Psoas muscle (tissue), 7 donors: ENCODE measurements at regions not wholly inside any gene's neighbourhood (a gene's known extent, or its start where the extent isn't known, plus 50 kb on each side); places are given as distances from the start of the nearest gene placed in this dataset.

ENCODE experiments used
- ATAC-seq, 4 donors: fragments of 200-7000 bp; cut with Tn5 transposase; one replicate each; pipeline ENCODE4 v1.9.1; 2020; ENCODE audit warnings: moderate library complexity in 3 of 4, mild to moderate bottlenecking in 2 of 4
- DNase-seq, 2 donors: peaks; one replicate each; pipeline ENCODE4 v3.0.0-alpha.2; 2020
- H3K27ac ChIP-seq: fragments of 200-600 bp; one replicate; pipeline ENCODE4 v1.8.0; 2022
- H3K27me3 ChIP-seq, 3 donors: fragments of 200-600 bp in 1 of 3; one replicate each; pipeline versions ENCODE4 v1.6.1 to v1.8.0; 2013 to 2022; ENCODE audit warnings: low read length in 2 of 3, mild to moderate bottlenecking in 2 of 3, moderate library complexity in 1 of 3; ENCODE audit not compliant: insufficient read depth in 3 of 3
- H3K36me3 ChIP-seq, 2 donors: fragments of 200-600 bp in 1 of 2; one replicate each; pipeline versions ENCODE4 v1.6.1 to v1.8.0; 2013 to 2022; ENCODE audit warnings: low read depth in 1 of 2, mild to moderate bottlenecking in 1 of 2, moderate library complexity in 1 of 2; ENCODE audit not compliant: insufficient read depth in 1 of 2
- H3K4me1 ChIP-seq: fragments of 200-600 bp; one replicate; pipeline ENCODE4 v1.8.0; 2022
- H3K4me3 ChIP-seq: fragments of 200-600 bp; one replicate; pipeline ENCODE4 v1.8.0; 2022; ENCODE audit warnings: mild to moderate bottlenecking
- H3K9me3 ChIP-seq: fragments of 200-600 bp; one replicate; pipeline ENCODE4 v1.8.0; 2022
- CTCF ChIP-seq: fragments of 200-600 bp; IDR thresholded peaks from one replicate; pipeline ENCODE4 v1.8.0; 2022; ENCODE audit warnings: antibody characterized with exemption
- WGBS, 3 donors: extraction: QIAGEN DNeasy Blood & Tissue Kit; methylation state at CpG; one replicate each; pipeline versions ENCODE4 v1.1.6 to v1.1.7; 2013; 5-methylcytosine and 5-hydroxymethylcytosine counted together
- intact Hi-C, 2 donors: fragments of 100-400 bp; cut with DNase I; formaldehyde crosslinking; loops; one replicate each; pipeline versions ENCODE4 v1.11.0 to v1.14.2; 2022
- donor health status: healthy with polysubstance abuse.
- donor health status: DM: no; HTN: no; CAD: no; lungs with moderate emphysema.
- donor health status: Bipolar disorder and iron deficiency.
- donor health status: healthy.
- donor health status: DM: yes; HTN: yes; CAD: no.
- donor health status: DM: no; HTN: no; CAD: no.
- donor health status: DM: yes; HTN: yes; CAD: no.

GRCh38 chr5:36452424-36453006, 150.8 kb upstream of the RANBP3L start:
- Histone ChIP-seq H3K27me3 (no peaks in the 10 kb centered on the region), H3K9me3 (no peaks in the 10 kb centered on the region), H3K27ac (no peak overlapping the region), H3K4me3 (no peak overlapping the region), H3K36me3 (no peaks in the 10 kb centered on the region), H3K4me1 (no peaks in the 10 kb centered on the region)
- TF ChIP-seq CTCF = no peak
- intact Hi-C loops = no loop called here
- DNase-seq (no peak), ATAC-seq (no peak)
- 63 to 67% (median 66%) methylated on average over 4 of the region's 4 CpGs for WGBS, 3 donors

GRCh38 chr5:36457511-36458270, 148.7 kb upstream of the SLC1A3 start:
- Histone ChIP-seq H3K27me3 (no peaks in the 10 kb centered on the region), H3K9me3 (no peaks in the 10 kb centered on the region), H3K27ac (no peak overlapping the region), H3K4me3 (no peak overlapping the region), H3K4me1 (no peaks in the 10 kb centered on the region), H3K36me3 (no peaks in the 10 kb centered on the region)
- no peak for DNase-seq
- ATAC-seq = no peak
- 55 to 61% (median 55%) methylated on average over 3 of the region's 3 CpGs for WGBS, 3 donors
- intact Hi-C loops = no loop called here
- no peak for TF ChIP-seq CTCF

GRCh38 chr5:36458746-36459145, 147.7 kb upstream of the SLC1A3 start:
- H3K36me3 ChIP-seq = no peaks in the 10 kb centered on the region
- TF ChIP-seq CTCF = no peak
- H3K9me3 ChIP-seq = no peaks in the 10 kb centered on the region
- 50 to 74% (median 73%) methylated on average over 3 of the region's 3 CpGs for WGBS, 3 donors
- H3K4me3 ChIP-seq = no peak overlapping the region
- no peaks in the 10 kb centered on the region for H3K4me1 ChIP-seq
- no peaks in the 10 kb centered on the region for H3K27me3 ChIP-seq
- DNase-seq = no peak
- ATAC-seq = no peak
- no peak overlapping the region for H3K27ac ChIP-seq
- intact Hi-C loops = no loop called here

GRCh38 chr5:36459176-36460135, 146.9 kb upstream of the SLC1A3 start:
- Histone ChIP-seq H3K27ac (no peak overlapping the region), H3K9me3 (no peaks in the 10 kb centered on the region), H3K4me1 (no peaks in the 10 kb centered on the region), H3K27me3 (no peaks in the 10 kb centered on the region), H3K4me3 (no peak overlapping the region), H3K36me3 (no peaks in the 10 kb centered on the region)
- WGBS, 3 donors = 61 to 67% (median 65%) methylated on average over 5 of the region's 5 CpGs
- TF ChIP-seq CTCF = no peak
- no peak for DNase-seq
- ATAC-seq = no peak
- intact Hi-C loops = no loop called here
